GM23338 (cell line): ENCODE measurements at regions not wholly inside any gene's neighbourhood (a gene's known extent, or its start where the extent isn't known, plus 50 kb on each side); places are given as distances from the start of the nearest gene placed in this dataset.

Experiments used
- ATAC-seq: fragments of 200-7000 bp; cut with Tn5 transposase; 3 replicates; pipeline ENCODE4 v1.9.1; 2020
- DNase-seq: peaks from one replicate; pipeline ENCODE4 v3.0.0-alpha.2; 2015; ENCODE audit warnings: low spot score
- H2AFZ ChIP-seq: fragments of 200-600 bp; sonication (generic); 2 replicates; pipeline ENCODE4 v1.8.0; 2016; ENCODE audit warnings: antibody characterized with exemption, mild to moderate bottlenecking, moderate library complexity
- H3F3A ChIP-seq: fragments of 200-600 bp; sonication (generic); replicated peaks from 2 replicates; pipeline ENCODE4 v1.8.0; 2017; ENCODE audit warnings: antibody characterized with exemption, mixed run types, low read depth
- H3K27ac ChIP-seq: fragments of 200-600 bp; sonication (generic); 2 replicates; pipeline ENCODE4 v1.6.1; 2016; ENCODE audit warnings: low read depth
- H3K27me3 ChIP-seq: fragments of 200-600 bp; sonication (generic); 2 replicates; pipeline ENCODE4 v1.8.0; 2016; ENCODE audit warnings: mild to moderate bottlenecking, mixed run types, moderate library complexity; ENCODE audit not compliant: insufficient read depth
- H3K36me3 ChIP-seq: fragments of 200-600 bp; sonication (generic); 2 replicates; pipeline ENCODE4 v1.8.0; 2016; ENCODE audit warnings: mild to moderate bottlenecking; ENCODE audit not compliant: insufficient read depth
- H3K4me1 ChIP-seq: fragments of 200-600 bp; sonication (generic); 2 replicates; pipeline ENCODE4 v1.8.0; 2016; ENCODE audit warnings: mild to moderate bottlenecking, moderate library complexity; ENCODE audit not compliant: insufficient read depth
- H3K4me2 ChIP-seq: fragments of 200-600 bp; sonication (generic); 2 replicates; pipeline ENCODE4 v1.7.1; 2017; ENCODE audit warnings: mixed run types
- H3K4me3 ChIP-seq: fragments of 200-600 bp; sonication (generic); 2 replicates; pipeline ENCODE4 v1.6.1; 2016; ENCODE audit warnings: mixed run types
- H3K79me2 ChIP-seq: fragments of 200-600 bp; sonication (generic); replicated peaks from 2 replicates; pipeline ENCODE4 v1.8.0; 2017; ENCODE audit warnings: mild to moderate bottlenecking; ENCODE audit not compliant: insufficient read depth
- H3K9me2 ChIP-seq: fragments of 200-600 bp; sonication (generic); 2 replicates; pipeline ENCODE4 v1.8.0; 2017; ENCODE audit not compliant: insufficient read depth
- H4K20me1 ChIP-seq: fragments of 200-600 bp; sonication (generic); replicated peaks from 2 replicates; pipeline ENCODE4 v1.8.0; 2017; ENCODE audit warnings: mild to moderate bottlenecking; ENCODE audit not compliant: insufficient read depth
- H3K27ac Mint-ChIP-seq: 2 replicates; pipeline ENCODE4 v1.8.0; 2020; ENCODE audit warnings: inconsistent platforms, mild to moderate bottlenecking, moderate library complexity, mixed read lengths
- H3K27me3 Mint-ChIP-seq: 3 replicates; pipeline ENCODE4 v1.8.0; 2022; ENCODE audit warnings: low read depth, mild to moderate bottlenecking, moderate library complexity, mixed read lengths, inconsistent platforms; ENCODE audit not compliant: insufficient read depth, poor library complexity
- H3K36me3 Mint-ChIP-seq: 3 replicates; pipeline ENCODE4 v1.8.0; 2021; ENCODE audit warnings: low read depth, mild to moderate bottlenecking, inconsistent platforms, moderate library complexity, mixed read lengths
- H3K4me1 Mint-ChIP-seq: 3 replicates; pipeline ENCODE4 v1.8.0; 2020; ENCODE audit warnings: mild to moderate bottlenecking, inconsistent platforms, mixed read lengths
- H3K4me3 Mint-ChIP-seq: 3 replicates; pipeline ENCODE4 v1.8.0; 2021; ENCODE audit warnings: moderate library complexity, mild to moderate bottlenecking, inconsistent platforms, mixed read lengths
- H3K9me3 Mint-ChIP-seq: 3 replicates; pipeline ENCODE4 v1.8.0; 2020; ENCODE audit warnings: moderate library complexity, mild to moderate bottlenecking, inconsistent platforms, mixed read lengths
- CREB1 ChIP-seq: fragments of 250-450 bp; sonication (Bioruptor Pico); IDR thresholded peaks from 2 replicates; pipeline ENCODE4 v1.5.0; 2020; ENCODE audit warnings: low read depth, mild to moderate bottlenecking, moderate library complexity
- ETS1 ChIP-seq: IDR thresholded peaks from 2 replicates; pipeline ENCODE4 v1.6.1; 2016; ENCODE audit warnings: antibody characterized with exemption
- EZH2phosphoT487 ChIP-seq: fragments of 200-600 bp; sonication (generic); IDR thresholded peaks from one replicate; pipeline ENCODE4 v1.8.1; 2018; ENCODE audit warnings: antibody characterized with exemption; ENCODE audit not compliant: unreplicated experiment
- JUNB ChIP-seq: IDR thresholded peaks from one replicate; pipeline ENCODE4 v1.6.1; 2016; ENCODE audit warnings: antibody characterized with exemption; ENCODE audit not compliant: unreplicated experiment
- POLR2AphosphoS5 ChIP-seq: IDR thresholded peaks from 2 replicates; pipeline ENCODE4 v1.6.1; 2016; ENCODE audit warnings: antibody characterized with exemption, low read depth
- REST ChIP-seq: IDR thresholded peaks from one replicate; pipeline ENCODE4 v1.6.1; 2018; ENCODE audit warnings: antibody characterized with exemption; ENCODE audit not compliant: unreplicated experiment
- STAT1 ChIP-seq: IDR thresholded peaks from one replicate; pipeline ENCODE4 v1.6.1; 2016; ENCODE audit warnings: antibody characterized with exemption; ENCODE audit not compliant: unreplicated experiment
- ZNF114 ChIP-seq: fragments of 250-450 bp; sonication (Bioruptor Pico); IDR thresholded peaks from 2 replicates; pipeline ENCODE4 v1.5.0; 2020; ENCODE audit warnings: mild to moderate bottlenecking, moderate library complexity
- ZNF331 ChIP-seq: fragments of 250-450 bp; sonication (Bioruptor Pico); IDR thresholded peaks from 2 replicates; pipeline ENCODE4 v1.5.0; 2020; ENCODE audit warnings: low read depth, mild to moderate bottlenecking, moderate library complexity
- TF ChIP-seq, protein P1 (sequence below): fragments of 250-450 bp; sonication (Bioruptor Pico); IDR thresholded peaks from 2 replicates; pipeline ENCODE4 v1.5.0; 2020; ENCODE audit warnings: mild to moderate bottlenecking, moderate library complexity

DNA sequence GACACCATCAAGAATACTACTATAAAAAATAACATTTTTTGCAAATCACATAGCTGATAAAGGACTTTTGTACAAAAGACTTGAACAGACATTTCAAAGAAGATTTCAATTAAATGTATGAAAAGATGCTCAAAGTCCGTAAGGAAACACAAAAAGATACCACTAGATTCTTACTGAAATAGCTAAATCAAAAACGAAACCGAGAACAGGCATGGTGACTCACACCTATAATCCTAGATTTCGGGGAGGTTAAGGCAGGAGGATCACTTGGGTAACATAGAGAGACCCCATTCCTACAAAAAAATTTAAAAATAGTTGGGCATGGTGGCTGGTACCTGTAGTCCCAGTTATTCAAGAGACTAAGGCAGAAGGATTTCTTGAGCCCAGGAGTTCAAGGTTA is 520.2 kb upstream of the GRM3 start:
- no peak overlapping the region for H3K27ac ChIP-seq
- TF ChIP-seq ZNF331 (CRISPR knock-in tag), result no peak
- no peak for TF ChIP-seq STAT1
- no peak for TF ChIP-seq POLR2AphosphoS5
- TF ChIP-seq JUNB, result no peak
- H3K79me2 ChIP-seq, result no peaks in the 10 kb centered on the region
- ATAC-seq (no peak), DNase-seq (no peak)
- H3K27me3 ChIP-seq, result no peaks in the 10 kb centered on the region
- H3K27ac Mint-ChIP-seq, result no peak overlapping the region
- H3K4me1 ChIP-seq, result no peaks in the 10 kb centered on the region
- no peaks in the 10 kb centered on the region for H3F3A ChIP-seq
- H3K9me3 Mint-ChIP-seq, result no peaks in the 10 kb centered on the region
- H3K36me3 Mint-ChIP-seq, result no peaks in the 10 kb centered on the region
- no peaks in the 10 kb centered on the region for H3K27me3 Mint-ChIP-seq
- H2AFZ ChIP-seq, result no peak overlapping the region
- H4K20me1 ChIP-seq, result no peaks in the 10 kb centered on the region
- H3K4me1 Mint-ChIP-seq, result no peaks in the 10 kb centered on the region
- no peak overlapping the region for H3K4me3 Mint-ChIP-seq
- no peaks in the 10 kb centered on the region for H3K36me3 ChIP-seq
- H3K4me3 ChIP-seq, result no peak overlapping the region
- H3K4me2 ChIP-seq, result no peak overlapping the region
- H3K9me2 ChIP-seq, result no peaks in the 10 kb centered on the region

- no peaks in the 10 kb centered on the region for H3K36me3 Mint-ChIP-seq
- no peak overlapping the region for H3K27ac Mint-ChIP-seq
- H3K4me3 Mint-ChIP-seq, result no peak overlapping the region
- Histone ChIP-seq H3K36me3 (no peaks in the 10 kb centered on the region; the same call in 1 of the 2 replicates), H3K4me1 (no peaks in the 10 kb centered on the region), H3K4me3 (no peak overlapping the region), H4K20me1 (no peaks in the 10 kb centered on the region), H3K27ac (no peak overlapping the region), H3K27me3 (no peaks in the 10 kb centered on the region), H3F3A (no peaks in the 10 kb centered on the region), H3K79me2 (no peaks in the 10 kb centered on the region), H3K4me2 (no peak overlapping the region), H3K9me2 (peaks cover 4% of the 10 kb centered on the region; the same call in 1 of the 2 replicates), H2AFZ (no peak overlapping the region)
- H3K27me3 Mint-ChIP-seq, result no peaks in the 10 kb centered on the region
- no peak for DNase-seq
- no peak for ATAC-seq
- H3K4me1 Mint-ChIP-seq, result no peaks in the 10 kb centered on the region
- H3K9me3 Mint-ChIP-seq, result peaks cover 4% of the 10 kb centered on the region
- TF ChIP-seq EZH2phosphoT487, result no peak
- no peak for TF ChIP-seq ZNF331 (CRISPR knock-in tag)
- TF ChIP-seq JUNB, result no peak
- TF ChIP-seq CREB1 (CRISPR knock-in tag), result no peak
- TF ChIP-seq POLR2AphosphoS5, result no peak
- TF ChIP-seq REST, result no peak
- TF ChIP-seq ETS1, result no peak
- TF ChIP-seq ZNF114 (CRISPR knock-in tag), result no peak
- TF ChIP-seq, protein P1, sequence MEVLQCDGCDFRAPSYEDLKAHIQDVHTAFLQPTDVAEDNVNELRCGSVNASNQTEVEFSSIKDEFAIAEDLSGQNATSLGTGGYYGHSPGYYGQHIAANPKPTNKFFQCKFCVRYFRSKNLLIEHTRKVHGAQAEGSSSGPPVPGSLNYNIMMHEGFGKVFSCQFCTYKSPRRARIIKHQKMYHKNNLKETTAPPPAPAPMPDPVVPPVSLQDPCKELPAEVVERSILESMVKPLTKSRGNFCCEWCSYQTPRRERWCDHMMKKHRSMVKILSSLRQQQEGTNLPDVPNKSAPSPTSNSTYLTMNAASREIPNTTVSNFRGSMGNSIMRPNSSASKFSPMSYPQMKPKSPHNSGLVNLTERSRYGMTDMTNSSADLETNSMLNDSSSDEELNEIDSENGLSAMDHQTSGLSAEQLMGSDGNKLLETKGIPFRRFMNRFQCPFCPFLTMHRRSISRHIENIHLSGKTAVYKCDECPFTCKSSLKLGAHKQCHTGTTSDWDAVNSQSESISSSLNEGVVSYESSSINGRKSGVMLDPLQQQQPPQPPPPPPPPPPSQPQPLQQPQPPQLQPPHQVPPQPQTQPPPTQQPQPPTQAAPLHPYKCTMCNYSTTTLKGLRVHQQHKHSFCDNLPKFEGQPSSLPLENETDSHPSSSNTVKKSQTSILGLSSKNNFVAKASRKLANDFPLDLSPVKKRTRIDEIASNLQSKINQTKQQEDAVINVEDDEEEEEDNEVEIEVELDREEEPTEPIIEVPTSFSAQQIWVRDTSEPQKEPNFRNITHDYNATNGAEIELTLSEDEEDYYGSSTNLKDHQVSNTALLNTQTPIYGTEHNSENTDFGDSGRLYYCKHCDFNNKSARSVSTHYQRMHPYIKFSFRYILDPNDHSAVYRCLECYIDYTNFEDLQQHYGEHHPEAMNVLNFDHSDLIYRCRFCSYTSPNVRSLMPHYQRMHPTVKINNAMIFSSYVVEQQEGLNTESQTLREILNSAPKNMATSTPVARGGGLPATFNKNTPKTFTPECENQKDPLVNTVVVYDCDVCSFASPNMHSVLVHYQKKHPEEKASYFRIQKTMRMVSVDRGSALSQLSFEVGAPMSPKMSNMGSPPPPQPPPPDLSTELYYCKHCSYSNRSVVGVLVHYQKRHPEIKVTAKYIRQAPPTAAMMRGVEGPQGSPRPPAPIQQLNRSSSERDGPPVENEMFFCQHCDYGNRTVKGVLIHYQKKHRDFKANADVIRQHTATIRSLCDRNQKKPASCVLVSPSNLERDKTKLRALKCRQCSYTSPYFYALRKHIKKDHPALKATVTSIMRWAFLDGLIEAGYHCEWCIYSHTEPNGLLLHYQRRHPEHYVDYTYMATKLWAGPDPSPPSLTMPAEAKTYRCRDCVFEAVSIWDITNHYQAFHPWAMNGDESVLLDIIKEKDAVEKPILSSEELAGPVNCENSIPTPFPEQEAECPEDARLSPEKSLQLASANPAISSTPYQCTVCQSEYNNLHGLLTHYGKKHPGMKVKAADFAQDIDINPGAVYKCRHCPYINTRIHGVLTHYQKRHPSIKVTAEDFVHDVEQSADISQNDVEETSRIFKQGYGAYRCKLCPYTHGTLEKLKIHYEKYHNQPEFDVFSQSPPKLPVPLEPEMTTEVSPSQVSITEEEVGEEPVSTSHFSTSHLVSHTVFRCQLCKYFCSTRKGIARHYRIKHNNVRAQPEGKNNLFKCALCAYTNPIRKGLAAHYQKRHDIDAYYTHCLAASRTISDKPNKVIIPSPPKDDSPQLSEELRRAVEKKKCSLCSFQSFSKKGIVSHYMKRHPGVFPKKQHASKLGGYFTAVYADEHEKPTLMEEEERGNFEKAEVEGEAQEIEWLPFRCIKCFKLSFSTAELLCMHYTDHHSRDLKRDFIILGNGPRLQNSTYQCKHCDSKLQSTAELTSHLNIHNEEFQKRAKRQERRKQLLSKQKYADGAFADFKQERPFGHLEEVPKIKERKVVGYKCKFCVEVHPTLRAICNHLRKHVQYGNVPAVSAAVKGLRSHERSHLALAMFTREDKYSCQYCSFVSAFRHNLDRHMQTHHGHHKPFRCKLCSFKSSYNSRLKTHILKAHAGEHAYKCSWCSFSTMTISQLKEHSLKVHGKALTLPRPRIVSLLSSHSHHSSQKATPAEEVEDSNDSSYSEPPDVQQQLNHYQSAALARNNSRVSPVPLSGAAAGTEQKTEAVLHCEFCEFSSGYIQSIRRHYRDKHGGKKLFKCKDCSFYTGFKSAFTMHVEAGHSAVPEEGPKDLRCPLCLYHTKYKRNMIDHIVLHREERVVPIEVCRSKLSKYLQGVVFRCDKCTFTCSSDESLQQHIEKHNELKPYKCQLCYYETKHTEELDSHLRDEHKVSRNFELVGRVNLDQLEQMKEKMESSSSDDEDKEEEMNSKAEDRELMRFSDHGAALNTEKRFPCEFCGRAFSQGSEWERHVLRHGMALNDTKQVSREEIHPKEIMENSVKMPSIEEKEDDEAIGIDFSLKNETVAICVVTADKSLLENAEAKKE (CRISPR knock-in tag), result no peak
- TF ChIP-seq STAT1, result no peak
Observed at GRCh38 chr7:86094166-86094669, 549.5 kb upstream of the GRM3 start.
